ENCODE measurements at regions not wholly inside any gene's neighbourhood (a gene's known extent, or its start where the extent isn't known, plus 50 kb on each side); places are given as distances from the start of the nearest gene placed in this dataset.
"Not testable (repeated sequence)": the region's sequence is repeated elsewhere in the genome, so short reads cannot be mapped to it uniquely, and the experiment has no call there.

- no peak for DNase-seq
These were observed 87.8 kb downstream of the PRR15 start for GRCh38 chr7:29651477-29651876.

DNA sequence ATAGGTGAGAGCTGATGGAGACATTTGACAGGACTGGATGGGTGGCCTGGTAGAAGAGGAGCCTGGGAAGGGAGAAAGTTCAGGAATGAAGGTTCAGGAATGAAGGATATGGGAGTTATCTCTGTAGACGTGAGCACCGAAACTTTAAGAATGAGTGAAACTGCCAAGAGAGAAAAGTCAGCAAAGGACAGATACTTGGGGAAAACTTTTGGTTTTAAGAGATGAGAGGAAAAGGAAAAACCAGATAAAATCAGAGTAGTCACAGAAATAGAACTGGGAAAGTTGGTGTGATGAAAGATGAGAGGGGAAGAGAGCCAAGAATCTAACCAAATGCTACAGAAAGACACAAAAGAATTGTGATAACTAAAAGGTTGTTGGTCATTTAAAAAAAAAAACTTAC is 88.9 kb downstream of the PRR15 start:
- DNase-seq: no peak

- DNase-seq: not testable (repeated sequence)
These were observed 90.7 kb downstream of the PRR15 start for GRCh38 chr7:29654340-29654739.

- no peak for DNase-seq
These were observed 93.7 kb downstream of the PRR15 start for GRCh38 chr7:29657288-29657687.

DNA sequence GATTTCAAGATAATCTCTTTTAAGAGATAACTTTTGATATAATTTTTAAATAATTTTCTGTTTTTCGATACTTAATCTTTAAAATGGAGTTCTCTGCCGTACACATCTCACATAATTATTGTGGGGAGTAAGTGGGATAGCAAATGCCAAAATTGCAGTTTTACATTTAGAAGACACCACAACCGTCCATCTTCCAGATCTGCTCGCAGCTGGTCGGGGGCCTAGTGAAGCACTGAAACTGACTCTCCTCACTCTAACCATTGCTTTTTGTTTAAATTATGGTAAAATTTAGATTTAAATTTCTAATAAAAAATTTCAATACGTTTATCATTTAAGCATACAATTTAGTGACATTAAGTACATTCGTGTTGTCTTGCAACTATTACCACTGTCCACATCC is 94.2 kb downstream of the PRR15 start:
- no peak for DNase-seq

DNA sequence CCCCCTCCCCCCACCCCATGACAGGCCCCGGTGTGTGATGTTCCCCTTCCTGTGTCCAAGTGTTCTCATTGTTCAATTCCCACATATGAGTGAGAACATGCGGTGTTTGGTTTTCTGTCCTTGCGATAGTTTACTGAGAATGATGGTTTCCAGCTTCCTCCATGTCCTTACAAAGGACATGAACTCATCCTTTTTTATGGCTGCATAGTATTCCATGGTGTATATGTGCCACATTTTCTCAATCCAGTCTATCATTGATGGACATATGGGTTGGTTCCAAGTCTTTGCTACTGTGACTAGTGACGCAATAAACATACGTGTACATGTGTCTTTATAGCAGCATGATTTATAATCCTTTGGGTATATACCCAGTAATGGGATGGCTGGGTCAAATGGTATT is 95.6 kb downstream of the PRR15 start:
- not testable (repeated sequence) for DNase-seq

- not testable (repeated sequence) for DNase-seq
These were observed 99.3 kb downstream of the PRR15 start for GRCh38 chr7:29662899-29663298.

GRCh38 chr7:29664999-29665398 is 101.4 kb downstream of the PRR15 start:
- not testable (repeated sequence) for DNase-seq

- DNase-seq: not testable (repeated sequence)
These were observed 103.5 kb downstream of the PRR15 start for GRCh38 chr7:29667096-29667669.

DNA sequence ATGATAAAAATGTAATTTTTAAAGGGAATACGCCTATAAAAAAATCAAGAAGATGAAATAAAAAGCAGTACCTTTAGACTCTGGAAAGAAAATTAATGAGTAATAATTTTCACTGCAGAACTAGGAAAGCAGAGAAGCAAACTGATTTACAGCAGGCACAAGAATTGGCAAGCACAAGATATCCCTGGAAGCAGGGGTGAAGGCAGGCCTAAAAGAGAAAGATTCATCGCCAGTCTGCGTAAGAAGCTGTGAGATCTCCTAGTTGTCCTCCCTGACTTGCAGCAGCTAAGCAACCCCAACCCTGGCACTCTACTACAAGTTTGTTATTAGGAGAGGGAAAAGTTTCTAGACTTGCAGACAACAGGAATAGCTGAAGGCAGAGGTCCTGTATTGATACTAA is 107.7 kb downstream of the PRR15 start:
- DNase-seq: not testable (repeated sequence)

GRCh38 chr7:29673635-29674034 is 110.0 kb downstream of the PRR15 start:
- not testable (repeated sequence) for DNase-seq

GRCh38 chr7:29674626-29675025 is 111.0 kb downstream of the PRR15 start:
- DNase-seq: not testable (repeated sequence)

DNA sequence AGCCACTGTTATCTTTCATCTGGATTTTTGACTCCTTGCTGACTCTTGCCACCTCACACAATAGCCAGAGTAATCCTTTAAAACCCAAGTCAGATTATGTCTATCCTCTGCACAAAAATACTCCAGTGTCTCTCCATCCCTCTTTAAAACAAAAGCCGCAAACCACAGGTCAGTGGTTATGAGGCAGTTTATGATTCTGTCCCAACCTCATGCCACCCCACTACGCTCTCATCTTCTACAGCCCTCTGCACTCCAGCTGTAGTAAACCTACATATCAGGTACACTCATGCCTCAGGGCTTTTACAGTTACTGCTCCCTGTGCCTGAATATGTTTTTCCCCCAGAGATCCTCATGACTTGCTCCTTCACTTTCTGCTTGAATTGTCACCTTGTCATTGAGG is 113.6 kb downstream of the PRR15 start:
- DNase-seq: not testable (repeated sequence)

GRCh38 chr7:29679963-29680362 is 116.3 kb downstream of the PRR15 start:
- not testable (repeated sequence) for DNase-seq

GRCh38 chr7:29680601-29681000 is 117.0 kb downstream of the PRR15 start:
- not testable (repeated sequence) for DNase-seq

DNA sequence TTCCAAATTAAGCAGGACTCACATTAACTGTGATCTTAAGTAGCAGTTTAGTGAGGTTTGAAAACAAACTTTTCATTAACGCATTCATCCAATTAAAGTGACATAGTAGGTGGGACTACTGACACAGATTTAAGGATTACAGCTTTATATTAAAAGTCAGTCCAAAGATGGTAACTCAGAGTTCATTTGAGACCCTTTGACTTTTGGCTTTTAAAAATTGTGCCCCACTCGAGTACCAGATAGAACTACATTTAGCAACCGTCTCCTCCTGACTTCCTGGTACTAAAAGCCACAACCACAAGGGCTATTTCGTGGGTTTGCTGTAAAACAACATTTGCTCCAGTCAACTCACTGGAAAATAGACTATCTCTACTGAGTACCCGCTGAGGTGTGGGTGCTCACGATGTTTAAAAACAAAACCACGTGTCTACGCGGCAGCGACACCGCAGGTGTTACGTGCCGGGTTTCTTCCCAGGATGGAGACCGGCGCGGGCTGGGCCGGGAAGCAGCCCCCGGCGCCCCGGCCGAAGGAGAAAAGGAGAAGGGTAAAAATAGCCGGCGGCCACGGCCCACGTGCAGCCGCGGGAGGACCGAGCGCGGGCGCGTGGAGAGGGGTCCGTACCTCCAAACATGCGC is 120.6 kb downstream of the PRR15 start:
- peak; percentile 16 for DNase-seq

DNA sequence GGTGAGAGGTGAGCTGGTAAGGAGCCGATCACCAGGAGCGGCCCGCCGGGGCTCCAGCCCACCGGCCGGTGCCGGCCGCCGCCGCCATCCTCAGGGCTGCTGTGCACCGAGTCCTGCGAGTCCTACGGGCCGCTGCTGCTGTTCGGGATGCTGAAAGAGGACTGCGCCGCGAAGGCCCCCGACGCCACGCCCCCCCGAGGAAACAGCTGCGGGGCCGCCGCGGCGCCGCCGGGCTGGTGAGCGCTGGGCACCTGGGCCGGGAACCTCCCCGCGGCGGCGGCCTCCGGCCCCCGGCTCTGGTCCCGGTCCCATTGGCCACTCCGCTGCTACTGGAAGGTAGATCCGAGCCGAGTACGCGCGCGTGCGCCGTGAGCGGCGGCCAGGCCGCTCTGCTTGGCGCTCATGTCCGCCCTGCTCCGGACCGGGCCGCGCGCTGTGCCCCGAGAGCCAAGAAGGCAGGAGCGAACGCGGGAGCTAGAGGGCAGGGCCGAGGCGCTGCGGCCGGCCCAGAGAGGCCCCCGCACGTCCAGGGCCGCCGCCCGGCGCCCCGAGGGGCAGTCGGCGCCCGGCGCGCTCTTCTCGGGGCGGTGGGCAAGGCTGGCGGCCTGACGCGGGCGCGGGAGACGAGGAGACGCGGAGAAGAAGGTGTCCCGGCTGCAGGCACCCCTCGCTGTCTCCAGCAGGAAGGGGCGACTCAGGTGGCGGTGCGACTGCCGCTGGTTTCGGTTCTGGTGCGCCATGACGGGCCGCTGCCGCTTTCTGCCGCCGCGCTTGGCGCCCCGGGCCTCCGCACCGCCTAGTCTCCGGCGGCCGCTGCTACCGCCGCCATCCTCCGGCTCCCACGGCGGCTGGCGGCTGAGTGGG is 121.3 kb upstream of the WIPF3 start:
- peak; percentile 76 for DNase-seq

- DNase-seq: not testable (repeated sequence)
These were observed 120.5 kb upstream of the WIPF3 start for GRCh38 chr7:29685651-29686271.

GRCh38 chr7:29690510-29690909 is 115.8 kb upstream of the WIPF3 start:
- not testable (repeated sequence) for DNase-seq

DNA sequence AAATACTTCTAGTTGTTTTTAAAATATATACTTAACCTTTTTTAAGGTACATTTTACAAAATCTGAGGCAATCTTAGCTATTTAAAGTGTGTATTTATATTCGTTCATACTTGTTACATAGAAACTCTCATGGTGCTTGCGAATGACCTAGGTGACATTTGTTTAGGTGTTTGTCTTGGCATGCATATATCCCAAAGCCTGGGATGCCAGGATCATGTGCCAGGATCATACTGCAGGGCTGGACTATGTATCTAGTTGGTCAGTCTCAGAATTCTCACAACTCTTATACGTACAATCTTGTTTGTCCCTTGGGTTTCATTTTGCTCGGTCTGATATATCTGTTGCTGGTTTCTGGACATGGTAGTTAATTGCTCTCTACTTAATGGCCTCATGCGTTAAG is 109.9 kb upstream of the WIPF3 start:
- not testable (repeated sequence) for DNase-seq

DNA sequence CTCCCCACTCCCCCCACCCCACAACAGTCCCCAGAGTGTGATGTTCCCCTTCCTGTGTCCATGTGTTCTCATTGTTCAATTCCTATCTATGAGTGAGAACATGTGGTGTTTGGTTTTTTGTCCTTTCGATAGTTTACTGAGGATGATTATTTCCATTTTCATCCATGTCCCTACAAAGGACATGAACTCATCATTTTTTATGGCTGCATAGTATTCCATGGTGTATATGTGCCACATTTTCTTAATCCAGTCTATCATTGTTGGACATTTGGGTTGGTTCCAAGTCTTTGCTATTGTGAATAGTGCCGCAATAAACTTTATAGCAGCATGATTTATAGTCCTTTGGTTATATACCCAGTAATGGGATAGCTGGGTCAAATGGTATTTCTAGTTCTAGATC is 106.6 kb upstream of the WIPF3 start:
- not testable (repeated sequence) for DNase-seq

DNA sequence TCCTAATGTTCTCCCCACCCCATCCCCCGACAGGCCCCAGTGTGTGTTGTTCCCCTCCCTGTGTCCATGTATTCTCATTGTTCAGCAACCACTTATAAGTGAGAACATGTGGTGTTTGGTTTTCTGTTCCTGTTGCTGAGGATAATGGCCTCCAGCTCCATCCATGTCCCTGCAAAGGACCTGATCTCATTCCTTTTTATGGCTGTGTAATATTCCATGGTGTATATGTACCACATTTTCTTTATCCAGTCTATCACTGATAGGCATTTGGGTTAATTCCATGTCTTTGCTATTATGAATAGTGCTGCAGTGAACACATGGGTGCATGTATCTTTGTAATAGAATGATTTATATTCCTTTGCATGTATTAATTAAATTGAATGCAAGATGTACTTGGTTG is 104.8 kb upstream of the WIPF3 start:
- DNase-seq: not testable (repeated sequence)

DNA sequence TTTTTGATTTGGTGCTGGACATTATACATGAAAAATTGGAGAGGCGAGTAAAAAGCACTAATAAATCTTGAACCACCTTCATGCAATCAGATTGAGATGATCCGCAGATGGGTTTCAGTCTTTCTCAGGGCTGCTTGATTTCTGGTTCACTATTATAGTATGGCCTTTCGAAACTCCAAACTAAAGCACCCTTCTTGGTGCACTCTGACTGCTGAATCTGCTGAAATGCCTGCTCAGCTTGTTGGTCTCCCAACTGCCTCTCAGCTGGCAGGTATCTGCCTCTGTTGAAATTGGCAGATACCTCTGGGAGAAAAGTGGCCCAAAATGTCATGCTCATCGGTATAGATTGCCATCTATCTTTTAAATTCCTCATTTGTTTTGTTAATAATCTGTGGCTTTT is 102.5 kb upstream of the WIPF3 start:
- not testable (repeated sequence) for DNase-seq
